Smooth muscle cell (in vitro differentiated cells): ENCODE measurements at regions not wholly inside any gene's neighbourhood (a gene's known extent, or its start where the extent isn't known, plus 50 kb on each side); places are given as distances from the start of the nearest gene placed in this dataset.

Experiments
- DNase-seq: peaks from one replicate; lab custom pipeline; 2025; ENCODE audit not compliant: unreplicated experiment; lab: John Stamatoyannopoulos, UW
- H2AFZ ChIP-seq: fragments of 200-600 bp; sonication (generic); 2 replicates; pipeline ENCODE4 v1.6.0; 2016; ENCODE audit warnings: antibody characterized with exemption, low read depth, mild to moderate bottlenecking
- H3F3A ChIP-seq: fragments of 200-600 bp; sonication (generic); 2 replicates; pipeline ENCODE4 v1.6.0; 2017; ENCODE audit warnings: antibody characterized with exemption, low read depth
- H3K27ac ChIP-seq: fragments of 200-600 bp; sonication (generic); 2 replicates; pipeline ENCODE4 v1.5.1; 2016; ENCODE audit warnings: low read depth, mild to moderate bottlenecking
- H3K27me3 ChIP-seq: fragments of 200-600 bp; sonication (generic); 2 replicates; pipeline ENCODE4 v1.6.1; 2016; ENCODE audit warnings: low read depth, mild to moderate bottlenecking
- H3K36me3 ChIP-seq: fragments of 200-600 bp; sonication (generic); 2 replicates; pipeline ENCODE4 v1.5.1; 2016; ENCODE audit warnings: low read depth
- H3K4me1 ChIP-seq: fragments of 200-600 bp; sonication (generic); 2 replicates; pipeline ENCODE4 v1.5.1; 2016; ENCODE audit warnings: low read depth
- H3K4me2 ChIP-seq: fragments of 200-600 bp; sonication (generic); 2 replicates; pipeline ENCODE4 v1.6.0; 2016; ENCODE audit warnings: mild to moderate bottlenecking
- H3K4me3 ChIP-seq: fragments of 200-600 bp; sonication (generic); 2 replicates; pipeline ENCODE4 v1.5.1; 2016; ENCODE audit warnings: mild to moderate bottlenecking
- H3K79me2 ChIP-seq: fragments of 200-600 bp; sonication (generic); 2 replicates; pipeline ENCODE4 v1.6.0; 2016; ENCODE audit warnings: low read depth, mild to moderate bottlenecking
- H3K9ac ChIP-seq: fragments of 200-600 bp; sonication (generic); 2 replicates; pipeline ENCODE4 v1.6.0; 2016; ENCODE audit warnings: low read depth
- H3K9me3 ChIP-seq: fragments of 200-600 bp; sonication (generic); replicated peaks from 2 replicates; pipeline ENCODE4 v1.5.1; 2016; ENCODE audit warnings: low read depth
- H4K20me1 ChIP-seq: fragments of 200-600 bp; sonication (generic); 2 replicates; pipeline ENCODE4 v1.6.0; 2016; ENCODE audit warnings: low read depth
- WGBS: methylation state at CpG from one replicate; pipeline ENCODE4 v1.1.7; 2016; ENCODE audit warnings: low lambda C conversion rate; 5-methylcytosine and 5-hydroxymethylcytosine counted together
- TF ChIP-seq, protein P1 (sequence below): fragments of 200-600 bp; sonication (generic); IDR thresholded peaks from 2 replicates; pipeline ENCODE4 v1.5.1; 2017; ENCODE audit warnings: borderline replicate concordance, mild to moderate bottlenecking, antibody characterized with exemption; ENCODE audit not compliant: insufficient read depth, poor library complexity, severe bottlenecking

GRCh38 chr3:159892171-159892795 is 96.4 kb upstream of the IL12A start:
- no peaks in the 10 kb centered on the region for H3F3A ChIP-seq
- H3K36me3 ChIP-seq: peaks cover 9% of the 10 kb centered on the region
- H3K9me3 ChIP-seq: no peaks in the 10 kb centered on the region
- TF ChIP-seq, protein P1, sequence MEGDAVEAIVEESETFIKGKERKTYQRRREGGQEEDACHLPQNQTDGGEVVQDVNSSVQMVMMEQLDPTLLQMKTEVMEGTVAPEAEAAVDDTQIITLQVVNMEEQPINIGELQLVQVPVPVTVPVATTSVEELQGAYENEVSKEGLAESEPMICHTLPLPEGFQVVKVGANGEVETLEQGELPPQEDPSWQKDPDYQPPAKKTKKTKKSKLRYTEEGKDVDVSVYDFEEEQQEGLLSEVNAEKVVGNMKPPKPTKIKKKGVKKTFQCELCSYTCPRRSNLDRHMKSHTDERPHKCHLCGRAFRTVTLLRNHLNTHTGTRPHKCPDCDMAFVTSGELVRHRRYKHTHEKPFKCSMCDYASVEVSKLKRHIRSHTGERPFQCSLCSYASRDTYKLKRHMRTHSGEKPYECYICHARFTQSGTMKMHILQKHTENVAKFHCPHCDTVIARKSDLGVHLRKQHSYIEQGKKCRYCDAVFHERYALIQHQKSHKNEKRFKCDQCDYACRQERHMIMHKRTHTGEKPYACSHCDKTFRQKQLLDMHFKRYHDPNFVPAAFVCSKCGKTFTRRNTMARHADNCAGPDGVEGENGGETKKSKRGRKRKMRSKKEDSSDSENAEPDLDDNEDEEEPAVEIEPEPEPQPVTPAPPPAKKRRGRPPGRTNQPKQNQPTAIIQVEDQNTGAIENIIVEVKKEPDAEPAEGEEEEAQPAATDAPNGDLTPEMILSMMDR: no peak
- no peaks in the 10 kb centered on the region for H3K27me3 ChIP-seq
- whole genome bisulfite sequencing: 96% methylated on average over 2 of the region's 2 CpGs
- no peaks in the 10 kb centered on the region for H3K4me1 ChIP-seq
- no peaks in the 10 kb centered on the region for H3K79me2 ChIP-seq
- H3K4me3 ChIP-seq: no peak overlapping the region
- H3K27ac ChIP-seq: no peak overlapping the region
- DNase-seq: no peak
- H4K20me1 ChIP-seq: no peaks in the 10 kb centered on the region
- no peak overlapping the region for H3K4me2 ChIP-seq
- no peak overlapping the region for H3K9ac ChIP-seq
- no peak overlapping the region for H2AFZ ChIP-seq

DNA sequence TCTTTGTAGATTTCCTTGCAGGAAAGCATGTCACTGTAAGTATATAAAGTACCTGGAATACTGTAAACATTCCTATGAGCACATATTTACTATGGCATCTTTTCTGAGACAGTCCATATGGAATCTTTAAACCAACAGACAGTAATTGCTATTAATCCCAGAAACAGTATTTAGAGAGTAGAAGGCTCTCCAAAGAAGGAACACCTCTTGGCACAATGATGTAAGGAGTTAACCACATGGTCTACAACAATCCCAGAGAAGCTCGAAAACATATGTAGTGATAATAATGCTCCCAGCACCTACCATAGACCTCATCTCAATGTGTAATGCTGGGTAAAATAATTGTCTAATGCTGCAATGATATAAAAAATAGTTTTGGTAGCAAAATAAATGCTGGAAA is 95.8 kb upstream of the IL12A start:
- H3K4me2 ChIP-seq: no peak overlapping the region
- H3K9ac ChIP-seq: no peak overlapping the region
- H3K27me3 ChIP-seq: no peaks in the 10 kb centered on the region
- TF ChIP-seq, protein P1: no peak
- H3K79me2 ChIP-seq: no peaks in the 10 kb centered on the region
- H3K36me3 ChIP-seq: peaks cover 9% of the 10 kb centered on the region
- H3K9me3 ChIP-seq: no peaks in the 10 kb centered on the region
- no peak overlapping the region for H3K4me3 ChIP-seq
- no peak overlapping the region for H3K27ac ChIP-seq
- no peaks in the 10 kb centered on the region for H3F3A ChIP-seq
- no peak overlapping the region for H2AFZ ChIP-seq
- 93% methylated on average over 1 of the region's 1 CpG for WGBS
- no peaks in the 10 kb centered on the region for H3K4me1 ChIP-seq
- no peak for DNase-seq
- no peaks in the 10 kb centered on the region for H4K20me1 ChIP-seq

GRCh38 chr3:159894386-159894785 is 94.2 kb upstream of the IL12A start:
- WGBS: 83% methylated on average over 4 of the region's 4 CpGs
- H3K4me3 ChIP-seq: no peak overlapping the region
- H2AFZ ChIP-seq: no peak overlapping the region
- no peaks in the 10 kb centered on the region for H3K79me2 ChIP-seq
- no peak overlapping the region for H3K27ac ChIP-seq
- peaks cover 11% of the 10 kb centered on the region for H3K4me1 ChIP-seq
- no peaks in the 10 kb centered on the region for H3K27me3 ChIP-seq
- no peaks in the 10 kb centered on the region for H3F3A ChIP-seq
- peaks cover 9% of the 10 kb centered on the region for H3K36me3 ChIP-seq
- no peak for DNase-seq
- no peak overlapping the region for H3K4me2 ChIP-seq
- no peaks in the 10 kb centered on the region for H3K9me3 ChIP-seq
- TF ChIP-seq, protein P1: no peak
- no peaks in the 10 kb centered on the region for H4K20me1 ChIP-seq
- no peak overlapping the region for H3K9ac ChIP-seq

- no peaks in the 10 kb centered on the region for H3K9me3 ChIP-seq
- no peaks in the 10 kb centered on the region for H3K27me3 ChIP-seq
- H2AFZ ChIP-seq: no peak overlapping the region
- H4K20me1 ChIP-seq: no peaks in the 10 kb centered on the region
- no peak overlapping the region for H3K9ac ChIP-seq
- DNase-seq: no peak
- no peak overlapping the region for H3K4me2 ChIP-seq
- no peaks in the 10 kb centered on the region for H3K79me2 ChIP-seq
- no peaks in the 10 kb centered on the region for H3F3A ChIP-seq
- peaks cover 11% of the 10 kb centered on the region for H3K4me1 ChIP-seq
- TF ChIP-seq, protein P1: no peak
- H3K27ac ChIP-seq: no peak overlapping the region
- H3K4me3 ChIP-seq: no peak overlapping the region
- peaks cover 9% of the 10 kb centered on the region for H3K36me3 ChIP-seq
- 94% methylated on average over 2 of the region's 2 CpGs for WGBS
Observed at GRCh38 chr3:159895430-159895829, 93.2 kb upstream of the IL12A start.
